HG03135 (cell line): ENCODE measurements at regions not wholly inside any gene's neighbourhood (a gene's known extent, or its start where the extent isn't known, plus 50 kb on each side); places are given as distances from the start of the nearest gene placed in this dataset.

Experiments used
- ATAC-seq: cut with Tn5 transposase; IDR thresholded peaks from one replicate; pipeline ENCODE4 v1.9.1; 2021; ENCODE audit warnings: mild to moderate bottlenecking, moderate library complexity; ENCODE audit not compliant: unreplicated experiment

GRCh38 chr10:10292501-10292900, 725.2 kb upstream of the CELF2 start:
- ATAC-seq: no peak

- ATAC-seq: no peak
Observed at GRCh38 chr10:10293041-10293440, 724.6 kb upstream of the CELF2 start.

GRCh38 chr10:10293481-10293951, 724.2 kb upstream of the CELF2 start:
- no peak for ATAC-seq

- no peak for ATAC-seq
Observed at GRCh38 chr10:10294184-10294880, 723.3 kb upstream of the CELF2 start.

- no peak for ATAC-seq
Observed at GRCh38 chr10:10294881-10295529, 722.7 kb upstream of the CELF2 start.

GRCh38 chr10:10295537-10295936, 722.1 kb upstream of the CELF2 start:
- no peak for ATAC-seq

GRCh38 chr10:10302689-10303088, 715.0 kb upstream of the CELF2 start:
- no peak for ATAC-seq

GRCh38 chr10:10307036-10307435, 710.6 kb upstream of the CELF2 start:
- no peak for ATAC-seq

- no peak for ATAC-seq
Observed at GRCh38 chr10:10307551-10307950, 710.1 kb upstream of the CELF2 start.

GRCh38 chr10:10310498-10310897, 707.2 kb upstream of the CELF2 start:
- no peak for ATAC-seq

- ATAC-seq: no peak
Observed at GRCh38 chr10:10311966-10312365, 705.7 kb upstream of the CELF2 start.

GRCh38 chr10:10313149-10313835, 704.4 kb upstream of the CELF2 start:
- ATAC-seq: no peak

GRCh38 chr10:10314626-10315025, 703.0 kb upstream of the CELF2 start:
- ATAC-seq: no peak

- ATAC-seq: no peak
Observed at GRCh38 chr10:10315989-10316388, 701.7 kb upstream of the CELF2 start.

- no peak for ATAC-seq
Observed at GRCh38 chr10:10317151-10317550, 700.5 kb upstream of the CELF2 start.

- no peak for ATAC-seq
Observed at GRCh38 chr10:10318856-10319255, 698.8 kb upstream of the CELF2 start.

- ATAC-seq: no peak
Observed at GRCh38 chr10:10320956-10321355, 696.7 kb upstream of the CELF2 start.

- no peak for ATAC-seq
Observed at GRCh38 chr10:10326116-10326515, 691.6 kb upstream of the CELF2 start.

GRCh38 chr10:10327934-10328333, 689.7 kb upstream of the CELF2 start:
- no peak for ATAC-seq

GRCh38 chr10:10330418-10330817, 687.3 kb upstream of the CELF2 start:
- no peak for ATAC-seq

- no peak for ATAC-seq
Observed at GRCh38 chr10:10332786-10333185, 684.9 kb upstream of the CELF2 start.

- no peak for ATAC-seq
Observed at GRCh38 chr10:10333622-10334021, 684.0 kb upstream of the CELF2 start.
